ENCODE measurements at regions not wholly inside any gene's neighbourhood (a gene's known extent, or its start where the extent isn't known, plus 50 kb on each side); places are given as distances from the start of the nearest gene placed in this dataset.

DNA sequence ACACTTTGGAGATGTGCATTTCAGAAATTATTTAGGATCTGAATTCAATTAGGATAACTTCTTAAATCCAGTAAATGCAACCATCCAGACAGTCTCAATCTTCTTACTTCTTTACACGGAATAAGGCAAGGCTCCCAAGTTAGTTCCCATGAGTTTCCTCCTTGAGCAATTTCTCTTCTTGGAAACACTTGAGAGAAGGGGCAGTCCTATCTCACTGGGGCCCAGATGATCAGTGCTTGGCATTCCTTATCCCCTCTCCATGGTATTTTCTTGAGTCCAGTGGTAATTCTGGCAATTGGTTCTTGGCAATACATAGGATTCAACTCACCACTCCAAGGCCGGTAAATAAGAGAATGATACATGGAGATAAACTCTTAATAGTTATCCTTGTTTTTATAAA lies 87.1 kb upstream of the PTHLH start:
- no peaks in the 10 kb centered on the region for H3K9me2 ChIP-seq (replicated peaks; ENCODE audit: low read depth, low read length)
- TF ChIP-seq, protein P1, sequence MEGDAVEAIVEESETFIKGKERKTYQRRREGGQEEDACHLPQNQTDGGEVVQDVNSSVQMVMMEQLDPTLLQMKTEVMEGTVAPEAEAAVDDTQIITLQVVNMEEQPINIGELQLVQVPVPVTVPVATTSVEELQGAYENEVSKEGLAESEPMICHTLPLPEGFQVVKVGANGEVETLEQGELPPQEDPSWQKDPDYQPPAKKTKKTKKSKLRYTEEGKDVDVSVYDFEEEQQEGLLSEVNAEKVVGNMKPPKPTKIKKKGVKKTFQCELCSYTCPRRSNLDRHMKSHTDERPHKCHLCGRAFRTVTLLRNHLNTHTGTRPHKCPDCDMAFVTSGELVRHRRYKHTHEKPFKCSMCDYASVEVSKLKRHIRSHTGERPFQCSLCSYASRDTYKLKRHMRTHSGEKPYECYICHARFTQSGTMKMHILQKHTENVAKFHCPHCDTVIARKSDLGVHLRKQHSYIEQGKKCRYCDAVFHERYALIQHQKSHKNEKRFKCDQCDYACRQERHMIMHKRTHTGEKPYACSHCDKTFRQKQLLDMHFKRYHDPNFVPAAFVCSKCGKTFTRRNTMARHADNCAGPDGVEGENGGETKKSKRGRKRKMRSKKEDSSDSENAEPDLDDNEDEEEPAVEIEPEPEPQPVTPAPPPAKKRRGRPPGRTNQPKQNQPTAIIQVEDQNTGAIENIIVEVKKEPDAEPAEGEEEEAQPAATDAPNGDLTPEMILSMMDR (conservative IDR thresholded peaks at IDR 0.05; ENCODE audit: low read length), result no peak
- TF ChIP-seq EZH2phosphoT487 (IDR thresholded peaks at IDR 0.05; ENCODE audit: borderline replicate concordance), result no peak
- no peaks in the 10 kb centered on the region for H3K9me3 ChIP-seq (ENCODE audit: insufficient read depth, low read depth, low read length)
- no peak overlapping the region for H3K4me3 ChIP-seq (ENCODE audit: low read length, poor library complexity, severe bottlenecking)
- no peak overlapping the region for H3K4me2 ChIP-seq (ENCODE audit: low read depth, low read length, poor library complexity, severe bottlenecking)
- H3F3A ChIP-seq (ENCODE audit: low read depth), result no peaks in the 10 kb centered on the region
- no peaks in the 10 kb centered on the region for H4K20me1 ChIP-seq (ENCODE audit: insufficient read depth, low read length, poor library complexity, severe bottlenecking)
- H3K4me1 ChIP-seq (ENCODE audit: insufficient read depth, low read length, poor library complexity, severe bottlenecking), result peaks cover 16% of the 10 kb centered on the region
- H3K79me2 ChIP-seq (ENCODE audit: insufficient read depth, low read length), result no peaks in the 10 kb centered on the region
- no peak overlapping the region for H2AFZ ChIP-seq (ENCODE audit: low read length)
- no peaks in the 10 kb centered on the region for H3K27me3 ChIP-seq (ENCODE audit: insufficient read depth, low read length, poor library complexity, severe bottlenecking)
- no peak overlapping the region for H3K9ac ChIP-seq (ENCODE audit: low read depth, low read length, poor library complexity, severe bottlenecking)
- H3K36me3 ChIP-seq (ENCODE audit: insufficient read depth, low read length), result no peaks in the 10 kb centered on the region

DNA sequence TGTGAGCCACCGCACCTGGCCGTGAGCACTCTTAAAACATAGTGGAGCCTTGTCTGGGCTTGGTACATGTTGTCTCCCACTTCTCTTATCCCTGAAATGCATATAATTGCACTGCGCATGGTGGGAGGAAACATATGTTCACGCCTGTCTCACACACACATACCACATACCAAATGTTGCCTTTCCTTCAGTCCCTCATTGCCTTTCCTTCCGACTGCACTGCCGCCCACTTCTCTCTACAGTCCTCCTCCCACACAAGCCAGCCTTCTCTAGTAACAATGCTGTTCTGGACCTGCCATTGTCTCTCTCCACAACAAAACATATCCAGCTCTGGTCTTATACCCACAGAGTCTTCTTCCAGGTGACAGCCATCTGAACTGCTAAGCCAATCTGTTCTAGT lies 88.3 kb upstream of the PTHLH start:
- no peaks in the 10 kb centered on the region for H3K9me2 ChIP-seq (replicated peaks; ENCODE audit: low read depth, low read length)
- H3K4me2 ChIP-seq (ENCODE audit: low read depth, low read length, poor library complexity, severe bottlenecking), result no peak overlapping the region
- no peaks in the 10 kb centered on the region for H3K36me3 ChIP-seq (ENCODE audit: insufficient read depth, low read length)
- H3K4me3 ChIP-seq (ENCODE audit: low read length, poor library complexity, severe bottlenecking), result no peak overlapping the region
- H3F3A ChIP-seq (ENCODE audit: low read depth), result no peaks in the 10 kb centered on the region
- TF ChIP-seq, protein P1 (conservative IDR thresholded peaks at IDR 0.05; ENCODE audit: low read length), result no peak
- TF ChIP-seq EZH2phosphoT487 (IDR thresholded peaks at IDR 0.05; ENCODE audit: borderline replicate concordance), result no peak
- H3K4me1 ChIP-seq (ENCODE audit: insufficient read depth, low read length, poor library complexity, severe bottlenecking), result peaks cover 16% of the 10 kb centered on the region
- H3K9me3 ChIP-seq (ENCODE audit: insufficient read depth, low read depth, low read length), result no peaks in the 10 kb centered on the region
- H3K79me2 ChIP-seq (ENCODE audit: insufficient read depth, low read length), result no peaks in the 10 kb centered on the region
- H3K9ac ChIP-seq (ENCODE audit: low read depth, low read length, poor library complexity, severe bottlenecking), result no peak overlapping the region
- H4K20me1 ChIP-seq (ENCODE audit: insufficient read depth, low read length, poor library complexity, severe bottlenecking), result no peaks in the 10 kb centered on the region
- H2AFZ ChIP-seq (ENCODE audit: low read length), result 0 out of 2 replicates have a peak overlapping the region, but pooled peaks have one; percentile 28
- H3K27me3 ChIP-seq (ENCODE audit: insufficient read depth, low read length, poor library complexity, severe bottlenecking), result no peaks in the 10 kb centered on the region

DNA sequence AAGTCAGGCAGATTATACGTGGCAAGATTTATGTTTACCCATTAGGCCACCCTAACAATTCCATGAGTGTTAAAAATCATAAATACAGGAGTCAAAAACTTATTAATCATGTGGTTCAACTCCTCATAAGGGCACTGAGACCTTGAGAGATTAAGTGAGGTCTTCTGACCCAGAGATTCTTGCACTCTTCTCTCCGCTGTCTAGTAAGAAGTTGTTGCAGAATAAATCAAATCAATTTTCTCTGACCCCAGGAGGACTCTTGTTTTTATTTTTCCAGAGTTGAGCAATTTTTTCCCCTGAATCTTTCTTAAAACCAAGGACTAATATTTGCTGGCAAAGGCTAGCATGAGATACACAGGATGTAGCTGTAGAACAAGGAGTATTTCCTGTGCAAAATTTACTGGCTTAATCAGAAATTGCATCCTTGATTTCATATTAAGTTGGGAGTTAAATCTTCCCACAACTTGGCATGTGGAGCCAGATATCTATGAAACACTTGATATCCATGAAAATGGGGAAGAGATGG lies 90.9 kb upstream of the PTHLH start:
- Histone ChIP-seq H4K20me1 (ENCODE audit: insufficient read depth, low read length, poor library complexity, severe bottlenecking) (no peaks in the 10 kb centered on the region), H3F3A (ENCODE audit: low read depth) (no peaks in the 10 kb centered on the region), H3K9me2 (replicated peaks; ENCODE audit: low read depth, low read length) (no peaks in the 10 kb centered on the region), H3K4me1 (ENCODE audit: insufficient read depth, low read length, poor library complexity, severe bottlenecking) (peaks cover 27% of the 10 kb centered on the region), H3K36me3 (ENCODE audit: insufficient read depth, low read length) (no peaks in the 10 kb centered on the region), H3K27me3 (ENCODE audit: insufficient read depth, low read length, poor library complexity, severe bottlenecking) (no peaks in the 10 kb centered on the region), H3K4me2 (ENCODE audit: low read depth, low read length, poor library complexity, severe bottlenecking) (no peak overlapping the region), H3K9me3 (ENCODE audit: insufficient read depth, low read depth, low read length) (no peaks in the 10 kb centered on the region), H3K79me2 (ENCODE audit: insufficient read depth, low read length) (no peaks in the 10 kb centered on the region), H3K9ac (ENCODE audit: low read depth, low read length, poor library complexity, severe bottlenecking) (no peak overlapping the region), H3K4me3 (ENCODE audit: low read length, poor library complexity, severe bottlenecking) (no peak overlapping the region), H2AFZ (ENCODE audit: low read length) (no peak overlapping the region)
- TF ChIP-seq, protein P1 (conservative IDR thresholded peaks at IDR 0.05; ENCODE audit: low read length), result no peak
- no peak for TF ChIP-seq EZH2phosphoT487 (IDR thresholded peaks at IDR 0.05; ENCODE audit: borderline replicate concordance)
